ENCODE measurements at regions not wholly inside any gene's neighbourhood (a gene's known extent, or its start where the extent isn't known, plus 50 kb on each side); places are given as distances from the start of the nearest gene placed in this dataset.

DNA sequence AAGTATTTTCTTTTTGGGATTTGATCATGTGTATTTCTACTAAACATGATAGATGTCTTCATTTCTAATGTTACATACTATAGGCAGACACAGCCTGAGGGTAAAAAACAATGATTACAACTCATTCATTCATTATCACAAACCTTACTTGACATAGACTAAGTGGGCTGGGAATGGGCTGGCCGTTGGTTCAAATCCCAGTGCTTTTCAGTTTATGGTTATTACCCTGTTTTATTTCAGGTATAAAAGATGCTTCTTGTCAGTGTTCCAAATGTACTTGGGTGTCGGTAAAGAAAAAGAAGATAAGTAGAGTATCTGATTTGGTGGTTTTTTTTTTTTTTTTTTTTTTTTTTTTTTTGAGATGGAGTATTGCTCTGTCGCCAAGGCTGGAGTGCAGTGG, 149.7 kb upstream of the ZFHX3 start:
- no peak overlapping the region for H3K18ac ChIP-seq (ENCODE audit: extremely low read depth, low read length)
- CTCF ChIA-PET (ENCODE audit: partially characterized antibody) = interaction anchor here (0.6 to 2.4 kb wide), 14 partner anchors 12 to 731 kb away, joined by 3 to 14 read pairs (median 4); no protein-coding TSS in a partner anchor
- no peak overlapping the region for H3K9ac ChIP-seq (replicated peaks in 1 of 4; ENCODE audit: extremely low read depth in 1 of 4, low read depth in 3 of 4, low read length in 3 of 4)
- no peak overlapping the region for H3K4me2 ChIP-seq (ENCODE audit: insufficient read depth in 1 of 2, low read depth in 2 of 2, low read length in 2 of 2)
- H3K14ac ChIP-seq (ENCODE audit: insufficient read length) = no peak overlapping the region
- H3K27ac ChIP-seq (ENCODE audit: low read depth, low read length) = no peak overlapping the region
- H3K23me2 ChIP-seq (ENCODE audit: low read depth, low read length) = no peaks in the 10 kb centered on the region
- H3K27me3 ChIP-seq (replicated peaks in 1 of 4; ENCODE audit: control insufficient read depth in 3 of 4, extremely low read depth in 1 of 4, insufficient read depth in 3 of 4, low read length in 3 of 4) = no peaks in the 10 kb centered on the region; a peak in 1 of 7 replicates
- H3K4me1 ChIP-seq (replicated peaks in 1 of 4; ENCODE audit: control insufficient read depth in 3 of 4, insufficient read depth in 4 of 4, low read length in 3 of 4) = no peaks in the 10 kb centered on the region
- no peak overlapping the region for H2BK15ac ChIP-seq (ENCODE audit: low read length)
- no peak overlapping the region for H3K4ac ChIP-seq (replicated peaks; ENCODE audit: insufficient read length, low read depth, low read length)
- H3K79me1 ChIP-seq (ENCODE audit: low read depth, low read length) = no peaks in the 10 kb centered on the region
- H2BK5ac ChIP-seq (ENCODE audit: low read depth, low read length) = no peak overlapping the region
- H3K9me3 ChIP-seq (ENCODE audit: insufficient read depth in 2 of 2, low read depth in 1 of 2, low read length in 1 of 2) = no peaks in the 10 kb centered on the region
- H3K4me3 ChIP-seq (ENCODE audit: extremely low read depth in 1 of 4, insufficient read depth in 2 of 4, low read depth in 3 of 4, low read length in 4 of 4) = no peak overlapping the region
- no peak overlapping the region for H3K23ac ChIP-seq (ENCODE audit: insufficient read length)
- TF ChIP-seq, protein P1, sequence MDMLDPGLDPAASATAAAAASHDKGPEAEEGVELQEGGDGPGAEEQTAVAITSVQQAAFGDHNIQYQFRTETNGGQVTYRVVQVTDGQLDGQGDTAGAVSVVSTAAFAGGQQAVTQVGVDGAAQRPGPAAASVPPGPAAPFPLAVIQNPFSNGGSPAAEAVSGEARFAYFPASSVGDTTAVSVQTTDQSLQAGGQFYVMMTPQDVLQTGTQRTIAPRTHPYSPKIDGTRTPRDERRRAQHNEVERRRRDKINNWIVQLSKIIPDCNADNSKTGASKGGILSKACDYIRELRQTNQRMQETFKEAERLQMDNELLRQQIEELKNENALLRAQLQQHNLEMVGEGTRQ (IDR thresholded peaks at IDR 0.05; ENCODE audit: low read length) = no peak
- no peak for TF ChIP-seq ASH2L (IDR thresholded peaks at IDR 0.05; ENCODE audit: low read length)
- TF ChIP-seq RBBP5 (IDR thresholded peaks at IDR 0.05; ENCODE audit: borderline replicate concordance, low read depth, low read length) = no peak
- TF ChIP-seq GTF2F1 (IDR thresholded peaks at IDR 0.05; ENCODE audit: borderline replicate concordance, low read depth, low read length) = no peak
- DNase-seq (ENCODE audit: low read depth in 1 of 2, low spot score in 2 of 2) (no peak), FAIRE-seq (no peak)
- H3K56ac ChIP-seq (replicated peaks; ENCODE audit: insufficient read length, low read depth, low read length) = no peak overlapping the region
- H4K8ac ChIP-seq (ENCODE audit: extremely low read depth, insufficient read depth, low read length) = no peak overlapping the region
- no peak overlapping the region for H2BK12ac ChIP-seq (ENCODE audit: low read depth, low read length)
- H4K5ac ChIP-seq (ENCODE audit: insufficient read length, low read depth, low read length) = no peak overlapping the region
- no peak overlapping the region for H4K91ac ChIP-seq (replicated peaks; ENCODE audit: insufficient read length, low read length)
- H3K79me2 ChIP-seq (ENCODE audit: control insufficient read depth in 1 of 2, insufficient read depth in 2 of 2, low read length in 2 of 2) = no peaks in the 10 kb centered on the region
- no peak overlapping the region for H2AFZ ChIP-seq (ENCODE audit: low read length)
- no peak overlapping the region for H2BK120ac ChIP-seq (replicated peaks; ENCODE audit: low read depth, low read length)
- H4K20me1 ChIP-seq (replicated peaks in 1 of 2; ENCODE audit: control insufficient read depth in 1 of 2, insufficient read depth in 2 of 2, low read length in 2 of 2) = no peaks in the 10 kb centered on the region
- H3K36me3 ChIP-seq (ENCODE audit: control insufficient read depth in 2 of 4, insufficient read depth in 4 of 4, low read length in 3 of 4) = no peaks in the 10 kb centered on the region
- H2AK5ac ChIP-seq (ENCODE audit: low read depth, low read length) = no peak overlapping the region
- POLR2A ChIA-PET (ENCODE audit: partially characterized antibody) = no interaction called here
- WGBS, 2 experiments (ENCODE audit: extremely low coverage in 1 of 2, insufficient coverage in 1 of 2, insufficient read length in 1 of 2, insufficient replicate concordance in 2 of 2, low coverage in 1 of 2, low lambda C conversion rate in 2 of 2, missing lambda C conversion rate in 1 of 2) = 87% methylated on average over 2 of the region's 3 CpGs; no CpG with 5 or more reads in 1 of the 2 experiments
- no peak overlapping the region for H2BK20ac ChIP-seq (ENCODE audit: low read length)

Measured in H1 (cell line).